H1 (cell line): ENCODE measurements at regions not wholly inside any gene's neighbourhood (a gene's known extent, or its start where the extent isn't known, plus 50 kb on each side); places are given as distances from the start of the nearest gene placed in this dataset.

Source experiments
- CHD2 ChIP-seq: IDR thresholded peaks from 2 replicates; pipeline ENCODE4 v1.6.1; 2012; ENCODE audit warnings: low read length, improper control_type of control experiment
- EP300 ChIP-seq, 2 experiments: IDR thresholded peaks; 1 replicate in 1 of 2; 2 replicates in 1 of 2; pipeline ENCODE4 v1.6.1; 2011 to 2012; ENCODE audit warnings: low read depth in 2 of 2, low read length in 2 of 2, mild to moderate bottlenecking in 2 of 2, borderline replicate concordance in 1 of 2, inconsistent platforms in 1 of 2, moderate library complexity in 1 of 2
- POLR2A ChIP-seq, 2 experiments: IDR thresholded peaks; 1 replicate in 1 of 2; 2 replicates in 1 of 2; pipeline ENCODE4 v1.6.1; 2011; ENCODE audit warnings: low read depth in 2 of 2, low read length in 2 of 2, mild to moderate bottlenecking in 2 of 2; ENCODE audit errors: control extremely low read depth in 1 of 2
- SP1 ChIP-seq: IDR thresholded peaks from 2 replicates; pipeline ENCODE4 v1.6.1; 2011; ENCODE audit warnings: low read depth, low read length
- SUZ12 ChIP-seq: fragments of 200-600 bp; sonication (generic); IDR thresholded peaks from 2 replicates; pipeline ENCODE4 v1.6.1; 2012; ENCODE audit warnings: mild to moderate bottlenecking, inconsistent platforms, low read length, moderate library complexity, mixed read lengths
- YY1 ChIP-seq: IDR thresholded peaks from 2 replicates; pipeline ENCODE4 v1.6.1; 2011; ENCODE audit warnings: low read depth, mild to moderate bottlenecking, low read length
- TF ChIP-seq, protein P1 (sequence below), 3 experiments: IDR thresholded peaks; 1 replicate in 2 of 3; 2 replicates in 1 of 3; pipeline versions ENCODE4 v1.5.1 to v1.6.1; 2011; ENCODE audit warnings: low read length in 3 of 3, mild to moderate bottlenecking in 3 of 3, inconsistent platforms in 2 of 3, low read depth in 1 of 3, moderate library complexity in 1 of 3; ENCODE audit not compliant: insufficient read depth in 1 of 3; ENCODE audit errors: control extremely low read depth in 1 of 3
- TF ChIP-seq, protein P2 (sequence below): IDR thresholded peaks from 2 replicates; pipeline ENCODE4 v1.6.1; 2011; ENCODE audit warnings: low read length, improper control_type of control experiment

DNA sequence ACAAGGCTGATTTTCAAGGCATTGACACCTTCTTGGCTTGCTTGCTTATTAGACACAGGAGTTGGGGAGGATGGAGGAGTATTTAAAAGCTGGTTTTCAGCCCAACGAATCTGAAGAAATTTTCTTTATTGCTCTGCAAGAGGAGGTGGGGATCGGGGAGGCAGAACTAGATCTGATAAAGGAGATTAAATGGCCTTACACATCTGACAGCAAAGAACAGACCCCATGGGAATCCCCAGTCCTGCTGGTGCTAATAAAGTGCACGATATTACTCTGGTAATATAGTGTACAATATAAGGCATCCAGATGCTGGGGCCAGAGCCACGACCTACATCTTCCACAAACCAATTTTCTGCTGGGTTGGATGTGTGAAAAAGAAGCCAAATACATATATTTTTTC is 323.0 kb downstream of the OMA1 start:
- TF ChIP-seq, protein P1, sequence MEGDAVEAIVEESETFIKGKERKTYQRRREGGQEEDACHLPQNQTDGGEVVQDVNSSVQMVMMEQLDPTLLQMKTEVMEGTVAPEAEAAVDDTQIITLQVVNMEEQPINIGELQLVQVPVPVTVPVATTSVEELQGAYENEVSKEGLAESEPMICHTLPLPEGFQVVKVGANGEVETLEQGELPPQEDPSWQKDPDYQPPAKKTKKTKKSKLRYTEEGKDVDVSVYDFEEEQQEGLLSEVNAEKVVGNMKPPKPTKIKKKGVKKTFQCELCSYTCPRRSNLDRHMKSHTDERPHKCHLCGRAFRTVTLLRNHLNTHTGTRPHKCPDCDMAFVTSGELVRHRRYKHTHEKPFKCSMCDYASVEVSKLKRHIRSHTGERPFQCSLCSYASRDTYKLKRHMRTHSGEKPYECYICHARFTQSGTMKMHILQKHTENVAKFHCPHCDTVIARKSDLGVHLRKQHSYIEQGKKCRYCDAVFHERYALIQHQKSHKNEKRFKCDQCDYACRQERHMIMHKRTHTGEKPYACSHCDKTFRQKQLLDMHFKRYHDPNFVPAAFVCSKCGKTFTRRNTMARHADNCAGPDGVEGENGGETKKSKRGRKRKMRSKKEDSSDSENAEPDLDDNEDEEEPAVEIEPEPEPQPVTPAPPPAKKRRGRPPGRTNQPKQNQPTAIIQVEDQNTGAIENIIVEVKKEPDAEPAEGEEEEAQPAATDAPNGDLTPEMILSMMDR (IDR thresholded peaks at IDR 0.05; ENCODE audit: control extremely low read depth in 1 of 3, insufficient read depth in 1 of 3, low read depth in 1 of 3, low read length in 3 of 3), result no peak
- TF ChIP-seq, protein P2, sequence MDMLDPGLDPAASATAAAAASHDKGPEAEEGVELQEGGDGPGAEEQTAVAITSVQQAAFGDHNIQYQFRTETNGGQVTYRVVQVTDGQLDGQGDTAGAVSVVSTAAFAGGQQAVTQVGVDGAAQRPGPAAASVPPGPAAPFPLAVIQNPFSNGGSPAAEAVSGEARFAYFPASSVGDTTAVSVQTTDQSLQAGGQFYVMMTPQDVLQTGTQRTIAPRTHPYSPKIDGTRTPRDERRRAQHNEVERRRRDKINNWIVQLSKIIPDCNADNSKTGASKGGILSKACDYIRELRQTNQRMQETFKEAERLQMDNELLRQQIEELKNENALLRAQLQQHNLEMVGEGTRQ, result no peak
- TF ChIP-seq POLR2A (IDR thresholded peaks at IDR 0.05; ENCODE audit: control extremely low read depth in 1 of 2, low read depth in 2 of 2, low read length in 2 of 2) (no peak), EP300 (IDR thresholded peaks at IDR 0.05; ENCODE audit: borderline replicate concordance in 1 of 2, low read depth in 2 of 2, low read length in 2 of 2) (no peak), SP1 (no peak), SUZ12 (no peak), CHD2 (no peak), YY1 (no peak)
